ENCODE measurements at regions not wholly inside any gene's neighbourhood (a gene's known extent, or its start where the extent isn't known, plus 50 kb on each side); places are given as distances from the start of the nearest gene placed in this dataset.
"Not testable (repeated sequence)": the region's sequence is repeated elsewhere in the genome, so short reads cannot be mapped to it uniquely, and the experiment has no call there.

GRCh38 chr9:26789959-26790358 is 102.6 kb downstream of the CAAP1 start:
- Histone ChIP-seq H3K27me3 (ENCODE audit: control insufficient read depth, insufficient read depth, low read length) (no peaks in the 10 kb centered on the region), H3K36me3 (replicated peaks; ENCODE audit: control insufficient read depth, insufficient read depth, low read length) (no peaks in the 10 kb centered on the region), H3K4me3 (ENCODE audit: insufficient read depth, low read depth, low read length) (no peak overlapping the region)
- no peak for DNase-seq

GRCh38 chr9:26786564-26786963 is 106.0 kb downstream of the CAAP1 start:
- Histone ChIP-seq H3K4me3 (ENCODE audit: insufficient read depth, low read depth, low read length) (no peak overlapping the region), H3K27me3 (ENCODE audit: control insufficient read depth, insufficient read depth, low read length) (no peaks in the 10 kb centered on the region), H3K36me3 (replicated peaks; ENCODE audit: control insufficient read depth, insufficient read depth, low read length) (no peaks in the 10 kb centered on the region)
- no peak for DNase-seq

- no peaks in the 10 kb centered on the region for H3K27me3 ChIP-seq (ENCODE audit: control insufficient read depth, insufficient read depth, low read length)
- DNase-seq = no peak
- no peaks in the 10 kb centered on the region for H3K36me3 ChIP-seq (replicated peaks; ENCODE audit: control insufficient read depth, insufficient read depth, low read length)
- no peak overlapping the region for H3K4me3 ChIP-seq (ENCODE audit: insufficient read depth, low read depth, low read length)
Measured at GRCh38 chr9:26782899-26783298, 109.7 kb downstream of the CAAP1 start.

- H3K36me3 ChIP-seq (replicated peaks; ENCODE audit: control insufficient read depth, insufficient read depth, low read length) = no peaks in the 10 kb centered on the region
- H3K27me3 ChIP-seq (ENCODE audit: control insufficient read depth, insufficient read depth, low read length) = no peaks in the 10 kb centered on the region
- H3K4me3 ChIP-seq (ENCODE audit: insufficient read depth, low read depth, low read length) = no peak overlapping the region
- no peak for DNase-seq
Measured at GRCh38 chr9:26781906-26782305, 110.7 kb downstream of the CAAP1 start.

GRCh38 chr9:26780307-26780706 is 112.3 kb downstream of the CAAP1 start:
- H3K27me3 ChIP-seq (ENCODE audit: control insufficient read depth, insufficient read depth, low read length); H3K4me3 ChIP-seq (ENCODE audit: insufficient read depth, low read depth, low read length); H3K36me3 ChIP-seq (replicated peaks; ENCODE audit: control insufficient read depth, insufficient read depth, low read length); DNase-seq: not testable (repeated sequence)

GRCh38 chr9:26779062-26779461 is 113.5 kb downstream of the CAAP1 start:
- H3K27me3 ChIP-seq (ENCODE audit: control insufficient read depth, insufficient read depth, low read length) = no peaks in the 10 kb centered on the region
- no peak overlapping the region for H3K4me3 ChIP-seq (ENCODE audit: insufficient read depth, low read depth, low read length)
- no peaks in the 10 kb centered on the region for H3K36me3 ChIP-seq (replicated peaks; ENCODE audit: control insufficient read depth, insufficient read depth, low read length)
- DNase-seq = no peak

- H3K27me3 ChIP-seq (ENCODE audit: control insufficient read depth, insufficient read depth, low read length) = no peaks in the 10 kb centered on the region
- no peaks in the 10 kb centered on the region for H3K36me3 ChIP-seq (replicated peaks; ENCODE audit: control insufficient read depth, insufficient read depth, low read length)
- no peak overlapping the region for H3K4me3 ChIP-seq (ENCODE audit: insufficient read depth, low read depth, low read length)
- no peak for DNase-seq
Measured at GRCh38 chr9:26775391-26775790, 117.2 kb downstream of the CAAP1 start.

GRCh38 chr9:26773056-26773455 is 119.5 kb downstream of the CAAP1 start:
- Histone ChIP-seq H3K27me3 (ENCODE audit: control insufficient read depth, insufficient read depth, low read length) (no peaks in the 10 kb centered on the region), H3K4me3 (ENCODE audit: insufficient read depth, low read depth, low read length) (no peak overlapping the region), H3K36me3 (replicated peaks; ENCODE audit: control insufficient read depth, insufficient read depth, low read length) (no peaks in the 10 kb centered on the region)
- no peak for DNase-seq

GRCh38 chr9:26770821-26771220 is 121.8 kb downstream of the CAAP1 start:
- Histone ChIP-seq H3K4me3 (ENCODE audit: insufficient read depth, low read depth, low read length) (no peak overlapping the region), H3K27me3 (ENCODE audit: control insufficient read depth, insufficient read depth, low read length) (no peaks in the 10 kb centered on the region), H3K36me3 (replicated peaks; ENCODE audit: control insufficient read depth, insufficient read depth, low read length) (no peaks in the 10 kb centered on the region)
- no peak for DNase-seq

- Histone ChIP-seq H3K36me3 (replicated peaks; ENCODE audit: control insufficient read depth, insufficient read depth, low read length) (no peaks in the 10 kb centered on the region), H3K4me3 (ENCODE audit: insufficient read depth, low read depth, low read length) (no peak overlapping the region), H3K27me3 (ENCODE audit: control insufficient read depth, insufficient read depth, low read length) (no peaks in the 10 kb centered on the region)
- no peak for DNase-seq
Measured at GRCh38 chr9:26768145-26768544, 124.5 kb downstream of the CAAP1 start.

GRCh38 chr9:26760675-26761074 is 131.9 kb downstream of the CAAP1 start:
- DNase-seq = no peak
- Histone ChIP-seq H3K36me3 (replicated peaks; ENCODE audit: control insufficient read depth, insufficient read depth, low read length) (no peaks in the 10 kb centered on the region), H3K4me3 (ENCODE audit: insufficient read depth, low read depth, low read length) (no peak overlapping the region), H3K27me3 (ENCODE audit: control insufficient read depth, insufficient read depth, low read length) (no peaks in the 10 kb centered on the region)

GRCh38 chr9:26758655-26759054 is 133.9 kb downstream of the CAAP1 start:
- H3K36me3 ChIP-seq (replicated peaks; ENCODE audit: control insufficient read depth, insufficient read depth, low read length) = no peaks in the 10 kb centered on the region
- H3K4me3 ChIP-seq (ENCODE audit: insufficient read depth, low read depth, low read length) = no peak overlapping the region
- no peaks in the 10 kb centered on the region for H3K27me3 ChIP-seq (ENCODE audit: control insufficient read depth, insufficient read depth, low read length)
- no peak for DNase-seq

- Histone ChIP-seq H3K36me3 (replicated peaks; ENCODE audit: control insufficient read depth, insufficient read depth, low read length) (no peaks in the 10 kb centered on the region), H3K4me3 (ENCODE audit: insufficient read depth, low read depth, low read length) (no peak overlapping the region), H3K27me3 (ENCODE audit: control insufficient read depth, insufficient read depth, low read length) (no peaks in the 10 kb centered on the region)
- DNase-seq = no peak
Measured at GRCh38 chr9:26756881-26757280, 135.7 kb downstream of the CAAP1 start.

- Histone ChIP-seq H3K4me3 (ENCODE audit: insufficient read depth, low read depth, low read length) (no peak overlapping the region), H3K36me3 (replicated peaks; ENCODE audit: control insufficient read depth, insufficient read depth, low read length) (no peaks in the 10 kb centered on the region), H3K27me3 (ENCODE audit: control insufficient read depth, insufficient read depth, low read length) (no peaks in the 10 kb centered on the region)
- no peak for DNase-seq
Measured at GRCh38 chr9:26755476-26755875, 137.1 kb downstream of the CAAP1 start.

GRCh38 chr9:26754509-26755164 is 138.0 kb downstream of the CAAP1 start:
- Histone ChIP-seq H3K27me3 (ENCODE audit: control insufficient read depth, insufficient read depth, low read length) (no peaks in the 10 kb centered on the region), H3K36me3 (replicated peaks; ENCODE audit: control insufficient read depth, insufficient read depth, low read length) (no peaks in the 10 kb centered on the region), H3K4me3 (ENCODE audit: insufficient read depth, low read depth, low read length) (no peak overlapping the region)
- DNase-seq = no peak

- no peaks in the 10 kb centered on the region for H3K36me3 ChIP-seq (replicated peaks; ENCODE audit: control insufficient read depth, insufficient read depth, low read length)
- no peaks in the 10 kb centered on the region for H3K27me3 ChIP-seq (ENCODE audit: control insufficient read depth, insufficient read depth, low read length)
- H3K4me3 ChIP-seq (ENCODE audit: insufficient read depth, low read depth, low read length) = no peak overlapping the region
- no peak for DNase-seq
Measured at GRCh38 chr9:26753971-26754370, 138.6 kb downstream of the CAAP1 start.

Data from H7 (cell line).